HFFc6 (cell line): ENCODE measurements at regions not wholly inside any gene's neighbourhood (a gene's known extent, or its start where the extent isn't known, plus 50 kb on each side); places are given as distances from the start of the nearest gene placed in this dataset.

Source experiments
- DNase-seq: peaks from one replicate; pipeline ENCODE4 v3.0.0-alpha.2; 2018
- H3K27ac Mint-ChIP-seq: 2 replicates; pipeline ENCODE4 v1.8.0; 2020; ENCODE audit warnings: mild to moderate bottlenecking, mixed read lengths
- H3K27me3 Mint-ChIP-seq: 2 replicates; pipeline ENCODE4 v1.8.0; 2021; ENCODE audit warnings: mild to moderate bottlenecking, moderate library complexity, mixed read lengths; ENCODE audit not compliant: insufficient read depth
- H3K36me3 Mint-ChIP-seq: 2 replicates; pipeline ENCODE4 v1.8.0; 2021; ENCODE audit warnings: low read depth, mixed read lengths
- H3K4me1 Mint-ChIP-seq: 2 replicates; pipeline ENCODE4 v1.8.0; 2020; ENCODE audit warnings: low read depth, mixed read lengths
- H3K4me3 Mint-ChIP-seq: 2 replicates; pipeline ENCODE4 v1.8.0; 2020; ENCODE audit warnings: mild to moderate bottlenecking, moderate library complexity, mixed read lengths
- H3K9me3 Mint-ChIP-seq: 2 replicates; pipeline ENCODE4 v1.8.0; 2020; ENCODE audit warnings: mild to moderate bottlenecking, mixed read lengths
- CTCF ChIP-seq: fragments of 200-600 bp; sonication (generic); IDR thresholded peaks from 2 replicates; pipeline ENCODE4 v1.5.0; 2021; ENCODE audit warnings: antibody characterized with exemption, mild to moderate bottlenecking

- DNase-seq = no peak
- Mint-ChIP-seq H3K4me3 (no peak overlapping the region), H3K9me3 (peaks cover 5% of the 10 kb centered on the region; the same call in 1 of the 2 replicates), H3K36me3 (no peaks in the 10 kb centered on the region), H3K4me1 (no peaks in the 10 kb centered on the region), H3K27ac (no peak overlapping the region), H3K27me3 (no peaks in the 10 kb centered on the region; the same call in 1 of the 2 replicates)
- no peak for TF ChIP-seq CTCF
These were observed 222.2 kb upstream of the MEF2C start for GRCh38 chr5:89105171-89105695.

GRCh38 chr5:89098199-89098756 is 215.3 kb upstream of the MEF2C start:
- H3K9me3 Mint-ChIP-seq = peaks cover under 1% of the 10 kb centered on the region; the same call in 1 of the 2 replicates
- H3K4me1 Mint-ChIP-seq = no peaks in the 10 kb centered on the region
- no peaks in the 10 kb centered on the region; the same call in 1 of the 2 replicates for H3K27me3 Mint-ChIP-seq
- TF ChIP-seq CTCF = no peak
- no peaks in the 10 kb centered on the region for H3K36me3 Mint-ChIP-seq
- no peak overlapping the region for H3K27ac Mint-ChIP-seq
- no peak overlapping the region for H3K4me3 Mint-ChIP-seq
- no peak for DNase-seq

- no peak for TF ChIP-seq CTCF
- H3K27ac Mint-ChIP-seq = no peak overlapping the region
- H3K4me3 Mint-ChIP-seq = no peak overlapping the region
- H3K36me3 Mint-ChIP-seq = no peaks in the 10 kb centered on the region
- DNase-seq = no peak
- no peaks in the 10 kb centered on the region; the same call in 1 of the 2 replicates for H3K9me3 Mint-ChIP-seq
- no peaks in the 10 kb centered on the region for H3K4me1 Mint-ChIP-seq
- no peaks in the 10 kb centered on the region; the same call in 1 of the 2 replicates for H3K27me3 Mint-ChIP-seq
These were observed 214.1 kb upstream of the MEF2C start for GRCh38 chr5:89097103-89097502.

- no peak for TF ChIP-seq CTCF
- Mint-ChIP-seq H3K36me3 (no peaks in the 10 kb centered on the region), H3K4me1 (no peaks in the 10 kb centered on the region), H3K27ac (no peak overlapping the region), H3K27me3 (no peaks in the 10 kb centered on the region), H3K9me3 (no peaks in the 10 kb centered on the region; the same call in 1 of the 2 replicates), H3K4me3 (no peak overlapping the region)
- DNase-seq = no peak
These were observed 212.4 kb upstream of the MEF2C start for GRCh38 chr5:89095341-89095740.

GRCh38 chr5:89090037-89090436 is 207.1 kb upstream of the MEF2C start:
- no peaks in the 10 kb centered on the region for H3K9me3 Mint-ChIP-seq
- no peaks in the 10 kb centered on the region for H3K4me1 Mint-ChIP-seq
- H3K4me3 Mint-ChIP-seq = no peak overlapping the region
- no peaks in the 10 kb centered on the region for H3K36me3 Mint-ChIP-seq
- no peak for DNase-seq
- no peaks in the 10 kb centered on the region for H3K27me3 Mint-ChIP-seq
- no peak for TF ChIP-seq CTCF
- no peak overlapping the region for H3K27ac Mint-ChIP-seq
